HG03097 (cell line): ENCODE measurements at regions not wholly inside any gene's neighbourhood (a gene's known extent, or its start where the extent isn't known, plus 50 kb on each side); places are given as distances from the start of the nearest gene placed in this dataset.
"Not testable (repeated sequence)": the region's sequence is repeated elsewhere in the genome, so short reads cannot be mapped to it uniquely, and the experiment has no call there.

ENCODE experiments used
- ATAC-seq: cut with Tn5 transposase; IDR thresholded peaks from one replicate; pipeline ENCODE4 v1.9.1; 2021; ENCODE audit not compliant: unreplicated experiment, low FRiP score

- no peak for ATAC-seq
Measured at GRCh38 chr13:111064661-111065060, 50.4 kb upstream of the ARHGEF7 start.

- ATAC-seq: no peak
Measured at GRCh38 chr13:111062966-111063365, 52.1 kb upstream of the ARHGEF7 start.

GRCh38 chr13:111062305-111062704 is 52.8 kb upstream of the ARHGEF7 start:
- ATAC-seq: no peak

GRCh38 chr13:111061358-111062045 is 53.6 kb upstream of the ARHGEF7 start:
- no peak for ATAC-seq

GRCh38 chr13:111060237-111060919 is 54.7 kb upstream of the ARHGEF7 start:
- ATAC-seq: no peak

GRCh38 chr13:111058796-111059506 is 56.2 kb upstream of the ARHGEF7 start:
- no peak for ATAC-seq

- not testable (repeated sequence) for ATAC-seq
Measured at GRCh38 chr13:111058339-111058738, 56.8 kb upstream of the ARHGEF7 start.

GRCh38 chr13:111051726-111052232 is 63.3 kb upstream of the ARHGEF7 start:
- not testable (repeated sequence) for ATAC-seq

- ATAC-seq: no peak
Measured at GRCh38 chr13:111051041-111051725, 63.9 kb upstream of the ARHGEF7 start.

GRCh38 chr13:111050539-111050879 is 64.6 kb upstream of the ARHGEF7 start:
- ATAC-seq: no peak

GRCh38 chr13:111049791-111050538 is 65.1 kb upstream of the ARHGEF7 start:
- ATAC-seq: no peak

GRCh38 chr13:111048387-111048786 is 66.7 kb upstream of the ARHGEF7 start:
- ATAC-seq: no peak

GRCh38 chr13:111047326-111047725 is 67.8 kb upstream of the ARHGEF7 start:
- no peak for ATAC-seq

GRCh38 chr13:111046590-111047141 is 68.4 kb upstream of the ARHGEF7 start:
- ATAC-seq: no peak

GRCh38 chr13:111045170-111045569 is 69.9 kb upstream of the ARHGEF7 start:
- no peak for ATAC-seq

GRCh38 chr13:111044087-111044830 is 70.9 kb upstream of the ARHGEF7 start:
- no peak for ATAC-seq

- no peak for ATAC-seq
Measured at GRCh38 chr13:111043575-111043982, 71.5 kb upstream of the ARHGEF7 start.

GRCh38 chr13:111042661-111043226 is 72.4 kb upstream of the ARHGEF7 start:
- no peak for ATAC-seq

GRCh38 chr13:111040830-111041229 is 74.3 kb upstream of the ARHGEF7 start:
- no peak for ATAC-seq
